Parathyroid adenoma (tissue), 2 donors: ENCODE measurements at regions not wholly inside any gene's neighbourhood (a gene's known extent, or its start where the extent isn't known, plus 50 kb on each side); places are given as distances from the start of the nearest gene placed in this dataset.

Source experiments
- H2AFZ ChIP-seq: fragments of 300-600 bp; sonication (generic); one replicate; pipeline ENCODE4 v1.7.0; 2017; ENCODE audit warnings: antibody characterized with exemption, mild to moderate bottlenecking
- H3K27ac ChIP-seq: fragments of 300-600 bp; sonication (generic); one replicate; pipeline ENCODE4 v1.7.0; 2017
- H3K27me3 ChIP-seq: fragments of 300-600 bp; sonication (generic); one replicate; pipeline ENCODE4 v1.7.0; 2017; ENCODE audit warnings: low read length; ENCODE audit not compliant: control insufficient read depth, insufficient read depth
- H3K36me3 ChIP-seq: fragments of 300-600 bp; sonication (generic); one replicate; pipeline ENCODE4 v1.7.0; 2017; ENCODE audit warnings: low read length; ENCODE audit not compliant: control insufficient read depth, insufficient read depth
- H3K4me1 ChIP-seq: fragments of 300-600 bp; sonication (generic); one replicate; pipeline ENCODE4 v1.7.0; 2017; ENCODE audit warnings: control low read depth
- H3K4me2 ChIP-seq: fragments of 300-600 bp; sonication (generic); one replicate; pipeline ENCODE4 v1.7.0; 2017; ENCODE audit warnings: low read length
- H3K4me3 ChIP-seq: fragments of 300-600 bp; sonication (generic); one replicate; pipeline ENCODE4 v1.7.0; 2017; ENCODE audit warnings: low read depth, low read length
- H3K79me2 ChIP-seq: fragments of 300-600 bp; sonication (generic); one replicate; pipeline ENCODE4 v1.7.0; 2017; ENCODE audit warnings: control low read depth
- H3K9ac ChIP-seq: fragments of 300-600 bp; sonication (generic); one replicate; pipeline ENCODE4 v1.7.0; 2017; ENCODE audit warnings: mild to moderate bottlenecking
- H3K9me3 ChIP-seq: fragments of 300-600 bp; sonication (generic); one replicate; pipeline ENCODE4 v1.7.0; 2017; ENCODE audit warnings: low read length; ENCODE audit not compliant: control insufficient read depth
- CTCF ChIP-seq: fragments of 300-600 bp; sonication (generic); IDR thresholded peaks from one replicate; pipeline ENCODE4 v1.7.0; 2017; ENCODE audit warnings: antibody characterized with exemption, mild to moderate bottlenecking
- donor health status: primary hyperparathyroidism.

GRCh38 chr18:3333056-3333720 is 71.3 kb downstream of the MYL12B start:
- Histone ChIP-seq H3K9ac (no peak overlapping the region), H3K27ac (no peak overlapping the region), H3K27me3 (no peaks in the 10 kb centered on the region), H3K4me1 (no peaks in the 10 kb centered on the region), H3K9me3 (no peaks in the 10 kb centered on the region), H3K4me2 (no peak overlapping the region), H3K4me3 (no peak overlapping the region), H2AFZ (no peak overlapping the region), H3K79me2 (no peaks in the 10 kb centered on the region), H3K36me3 (no peaks in the 10 kb centered on the region)
- no peak for TF ChIP-seq CTCF

- TF ChIP-seq CTCF, result no peak
- Histone ChIP-seq H3K36me3 (no peaks in the 10 kb centered on the region), H3K9me3 (no peaks in the 10 kb centered on the region), H3K9ac (no peak overlapping the region), H3K27me3 (no peaks in the 10 kb centered on the region), H3K4me3 (no peak overlapping the region), H3K79me2 (no peaks in the 10 kb centered on the region), H3K27ac (no peak overlapping the region), H2AFZ (no peak overlapping the region), H3K4me2 (no peak overlapping the region), H3K4me1 (no peaks in the 10 kb centered on the region)
Observed at GRCh38 chr18:3333721-3334386, 71.9 kb downstream of the MYL12B start.

- no peak overlapping the region for H3K9ac ChIP-seq
- no peaks in the 10 kb centered on the region for H3K79me2 ChIP-seq
- H3K27ac ChIP-seq, result no peak overlapping the region
- H2AFZ ChIP-seq, result no peak overlapping the region
- no peak for TF ChIP-seq CTCF
- H3K27me3 ChIP-seq, result no peaks in the 10 kb centered on the region
- H3K9me3 ChIP-seq, result no peaks in the 10 kb centered on the region
- no peak overlapping the region for H3K4me2 ChIP-seq
- H3K4me3 ChIP-seq, result no peak overlapping the region
- no peaks in the 10 kb centered on the region for H3K4me1 ChIP-seq
- H3K36me3 ChIP-seq, result no peaks in the 10 kb centered on the region
Observed at GRCh38 chr18:3340015-3340681, 78.2 kb downstream of the MYL12B start.

- no peak overlapping the region for H3K27ac ChIP-seq
- no peak overlapping the region for H3K4me3 ChIP-seq
- no peak for TF ChIP-seq CTCF
- no peaks in the 10 kb centered on the region for H3K27me3 ChIP-seq
- no peak overlapping the region for H3K9ac ChIP-seq
- H3K4me1 ChIP-seq, result no peaks in the 10 kb centered on the region
- no peak overlapping the region for H2AFZ ChIP-seq
- no peaks in the 10 kb centered on the region for H3K79me2 ChIP-seq
- no peaks in the 10 kb centered on the region for H3K36me3 ChIP-seq
- no peaks in the 10 kb centered on the region for H3K9me3 ChIP-seq
- no peak overlapping the region for H3K4me2 ChIP-seq
Observed at GRCh38 chr18:3340682-3341097, 78.8 kb downstream of the MYL12B start.
